8988T (cell line): ENCODE measurements at regions not wholly inside any gene's neighbourhood (a gene's known extent, or its start where the extent isn't known, plus 50 kb on each side); places are given as distances from the start of the nearest gene placed in this dataset.
"Not testable (repeated sequence)": the region's sequence is repeated elsewhere in the genome, so short reads cannot be mapped to it uniquely, and the experiment has no call there.

ENCODE experiments used
- DNase-seq: peaks from one replicate; pipeline ENCODE4 v3.0.0; 2011

GRCh38 chr12:63404611-63405010 lies 253.6 kb upstream of the AVPR1A start:
- DNase-seq, result no peak

GRCh38 chr12:63403256-63403655 lies 252.3 kb upstream of the AVPR1A start:
- no peak for DNase-seq

- no peak for DNase-seq
Measured at GRCh38 chr12:63400718-63401117, 249.7 kb upstream of the AVPR1A start.

- DNase-seq, result no peak
Measured at GRCh38 chr12:63400318-63400717, 249.3 kb upstream of the AVPR1A start.

- DNase-seq, result no peak
Measured at GRCh38 chr12:63397807-63398206, 246.8 kb upstream of the AVPR1A start.

GRCh38 chr12:63396135-63396534 lies 245.1 kb upstream of the AVPR1A start:
- DNase-seq, result no peak

- no peak for DNase-seq
Measured at GRCh38 chr12:63394983-63395382, 244.0 kb upstream of the AVPR1A start.

- DNase-seq, result no peak
Measured at GRCh38 chr12:63394349-63394748, 243.3 kb upstream of the AVPR1A start.

- DNase-seq, result no peak
Measured at GRCh38 chr12:63389211-63389610, 238.2 kb upstream of the AVPR1A start.

GRCh38 chr12:63387771-63388170 lies 236.8 kb upstream of the AVPR1A start:
- DNase-seq, result no peak

GRCh38 chr12:63382930-63383329 lies 231.9 kb upstream of the AVPR1A start:
- DNase-seq, result no peak

- no peak for DNase-seq
Measured at GRCh38 chr12:63362791-63363190, 211.8 kb upstream of the AVPR1A start.

GRCh38 chr12:63362166-63362565 lies 211.2 kb upstream of the AVPR1A start:
- no peak for DNase-seq

GRCh38 chr12:63354969-63355368 lies 204.0 kb upstream of the AVPR1A start:
- DNase-seq, result no peak

- DNase-seq, result no peak
Measured at GRCh38 chr12:63353559-63353958, 202.6 kb upstream of the AVPR1A start.

GRCh38 chr12:63351370-63351769 lies 200.4 kb upstream of the AVPR1A start:
- no peak for DNase-seq

- DNase-seq, result no peak
Measured at GRCh38 chr12:63348556-63348955, 197.6 kb upstream of the AVPR1A start.

- DNase-seq, result not testable (repeated sequence)
Measured at GRCh38 chr12:63337158-63337557, 186.2 kb upstream of the AVPR1A start.

- no peak for DNase-seq
Measured at GRCh38 chr12:63326260-63326659, 175.3 kb upstream of the AVPR1A start.

GRCh38 chr12:63325757-63326156 lies 174.8 kb upstream of the AVPR1A start:
- DNase-seq, result no peak

GRCh38 chr12:63323942-63324341 lies 172.9 kb upstream of the AVPR1A start:
- no peak for DNase-seq

- no peak for DNase-seq
Measured at GRCh38 chr12:63321373-63321772, 170.4 kb upstream of the AVPR1A start.

- DNase-seq, result no peak
Measured at GRCh38 chr12:63319936-63320633, 169.1 kb upstream of the AVPR1A start.

GRCh38 chr12:63319386-63319785 lies 168.4 kb upstream of the AVPR1A start:
- DNase-seq, result no peak

- DNase-seq, result no peak
Measured at GRCh38 chr12:63318933-63319332, 167.9 kb upstream of the AVPR1A start.
